ENCODE measurements at regions not wholly inside any gene's neighbourhood (a gene's known extent, or its start where the extent isn't known, plus 50 kb on each side); places are given as distances from the start of the nearest gene placed in this dataset.

DNA sequence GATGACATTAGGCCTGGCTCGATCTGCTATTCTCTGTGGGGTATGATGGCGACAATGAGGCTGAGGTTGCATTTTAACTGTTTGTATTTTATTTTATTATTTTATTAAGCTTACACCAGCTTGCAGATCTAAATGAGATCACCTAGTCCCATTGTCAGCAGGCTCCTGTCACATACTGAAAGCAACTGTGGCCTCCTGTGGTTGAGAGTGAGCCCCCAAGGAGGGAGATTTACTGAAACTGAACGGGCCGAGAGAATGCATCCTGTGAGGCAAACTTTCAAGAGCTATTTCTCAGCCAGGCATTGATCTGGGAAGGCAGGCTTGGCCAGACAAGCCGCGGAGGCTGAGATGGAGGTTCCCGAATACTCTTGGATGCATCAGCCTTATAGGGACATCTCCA lies 210.4 kb upstream of the ARRDC4 start:
- TF ChIP-seq CTCF (conservative IDR thresholded peaks at IDR 0.05 in 1 of 2, IDR thresholded peaks at IDR 0.05 in 1 of 2; ENCODE audit: low read depth in 1 of 2, low read length in 2 of 2) (no peak), EZH2 (IDR thresholded peaks at IDR 0.05; ENCODE audit: low read length, missing control alignments) (no peak)

Data from fibroblast of lung (primary cell).